ENCODE measurements at regions not wholly inside any gene's neighbourhood (a gene's known extent, or its start where the extent isn't known, plus 50 kb on each side); places are given as distances from the start of the nearest gene placed in this dataset.

- TF ChIP-seq CTCF (IDR thresholded peaks at IDR 0.05; ENCODE audit: borderline replicate concordance, insufficient read depth, low read depth, low read length) = no peak
- no peak overlapping the region for H3K4me3 ChIP-seq (ENCODE audit: low read depth, low read length)
Measured at GRCh38 chr10:36358736-36359135, 716.6 kb upstream of the FZD8 start.

GRCh38 chr10:36354633-36355032 lies 712.5 kb upstream of the FZD8 start:
- no peak for TF ChIP-seq CTCF (IDR thresholded peaks at IDR 0.05; ENCODE audit: borderline replicate concordance, insufficient read depth, low read depth, low read length)
- no peak overlapping the region for H3K4me3 ChIP-seq (ENCODE audit: low read depth, low read length)

- no peak for TF ChIP-seq CTCF (IDR thresholded peaks at IDR 0.05; ENCODE audit: borderline replicate concordance, insufficient read depth, low read depth, low read length)
- no peak overlapping the region for H3K4me3 ChIP-seq (ENCODE audit: low read depth, low read length)
Measured at GRCh38 chr10:36351159-36351558, 709.1 kb upstream of the FZD8 start.

GRCh38 chr10:36349445-36350078 lies 707.5 kb upstream of the FZD8 start:
- no peak overlapping the region for H3K4me3 ChIP-seq (ENCODE audit: low read depth, low read length)
- TF ChIP-seq CTCF (IDR thresholded peaks at IDR 0.05; ENCODE audit: borderline replicate concordance, insufficient read depth, low read depth, low read length) = no peak

- no peak overlapping the region for H3K4me3 ChIP-seq (ENCODE audit: low read depth, low read length)
- TF ChIP-seq CTCF (IDR thresholded peaks at IDR 0.05; ENCODE audit: borderline replicate concordance, insufficient read depth, low read depth, low read length) = no peak
Measured at GRCh38 chr10:36345807-36346206, 703.7 kb upstream of the FZD8 start.

GRCh38 chr10:36345175-36345533 lies 703.1 kb upstream of the FZD8 start:
- no peak overlapping the region for H3K4me3 ChIP-seq (ENCODE audit: low read depth, low read length)
- no peak for TF ChIP-seq CTCF (IDR thresholded peaks at IDR 0.05; ENCODE audit: borderline replicate concordance, insufficient read depth, low read depth, low read length)

- no peak for TF ChIP-seq CTCF (IDR thresholded peaks at IDR 0.05; ENCODE audit: borderline replicate concordance, insufficient read depth, low read depth, low read length)
- H3K4me3 ChIP-seq (ENCODE audit: low read depth, low read length) = no peak overlapping the region
Measured at GRCh38 chr10:36344240-36345174, 702.4 kb upstream of the FZD8 start.

Data from GM12875 (cell line).